ENCODE measurements at regions not wholly inside any gene's neighbourhood (a gene's known extent, or its start where the extent isn't known, plus 50 kb on each side); places are given as distances from the start of the nearest gene placed in this dataset.

DNA sequence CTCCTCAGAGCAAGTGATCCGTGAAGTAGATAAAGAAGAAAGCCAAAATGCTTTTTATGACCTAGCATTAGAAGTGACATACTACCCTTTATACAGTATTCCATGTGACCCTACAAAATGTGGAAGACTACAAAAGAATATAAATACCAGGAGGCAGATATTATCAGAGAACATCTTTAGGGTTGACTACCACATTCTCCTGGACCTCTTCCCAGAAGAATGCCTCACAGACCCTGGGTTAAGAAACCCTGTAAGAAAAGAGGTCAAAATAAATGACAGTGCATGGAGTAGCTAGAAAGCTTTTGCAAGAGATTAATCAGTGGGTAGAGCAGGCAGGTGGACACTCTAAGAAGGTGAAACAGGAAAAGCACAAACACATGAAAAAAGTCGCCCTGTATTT, 69.2 kb downstream of the FANCF start:
- no peak overlapping the region for H3K4me3 ChIP-seq (ENCODE audit: low read depth, low read length)
- ChIA-PET CTCF (no interaction called here), POLR2A (no interaction called here)
- TF ChIP-seq, protein P1, sequence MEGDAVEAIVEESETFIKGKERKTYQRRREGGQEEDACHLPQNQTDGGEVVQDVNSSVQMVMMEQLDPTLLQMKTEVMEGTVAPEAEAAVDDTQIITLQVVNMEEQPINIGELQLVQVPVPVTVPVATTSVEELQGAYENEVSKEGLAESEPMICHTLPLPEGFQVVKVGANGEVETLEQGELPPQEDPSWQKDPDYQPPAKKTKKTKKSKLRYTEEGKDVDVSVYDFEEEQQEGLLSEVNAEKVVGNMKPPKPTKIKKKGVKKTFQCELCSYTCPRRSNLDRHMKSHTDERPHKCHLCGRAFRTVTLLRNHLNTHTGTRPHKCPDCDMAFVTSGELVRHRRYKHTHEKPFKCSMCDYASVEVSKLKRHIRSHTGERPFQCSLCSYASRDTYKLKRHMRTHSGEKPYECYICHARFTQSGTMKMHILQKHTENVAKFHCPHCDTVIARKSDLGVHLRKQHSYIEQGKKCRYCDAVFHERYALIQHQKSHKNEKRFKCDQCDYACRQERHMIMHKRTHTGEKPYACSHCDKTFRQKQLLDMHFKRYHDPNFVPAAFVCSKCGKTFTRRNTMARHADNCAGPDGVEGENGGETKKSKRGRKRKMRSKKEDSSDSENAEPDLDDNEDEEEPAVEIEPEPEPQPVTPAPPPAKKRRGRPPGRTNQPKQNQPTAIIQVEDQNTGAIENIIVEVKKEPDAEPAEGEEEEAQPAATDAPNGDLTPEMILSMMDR (IDR thresholded peaks at IDR 0.05; ENCODE audit: insufficient read depth, low read depth, low read length) = no peak
- no peak for DNase-seq (ENCODE audit: low read depth)
- no peaks in the 10 kb centered on the region for H3K27me3 ChIP-seq (ENCODE audit: control insufficient read depth, insufficient read depth, low read length)
- no peaks in the 10 kb centered on the region for H3K36me3 ChIP-seq (ENCODE audit: control insufficient read depth, insufficient read depth, low read length)

DNA sequence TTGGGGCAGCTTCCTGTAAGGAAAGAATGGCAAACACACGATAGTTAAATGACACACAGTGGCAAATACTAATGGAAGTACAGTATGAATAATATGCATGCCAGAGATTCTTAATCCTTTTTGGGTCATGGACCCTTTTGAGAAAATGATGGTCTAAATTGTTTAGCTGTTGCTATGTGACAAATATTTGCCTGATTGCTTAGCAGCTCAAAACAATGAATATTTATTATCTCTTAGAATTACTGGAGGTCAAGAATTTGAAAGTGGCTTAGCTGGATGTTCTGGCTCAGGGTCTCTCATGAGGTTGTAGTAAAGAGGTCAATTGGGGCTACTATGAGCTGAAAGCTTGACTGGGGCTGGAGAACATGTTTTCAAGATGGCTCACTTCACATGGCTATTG, 69.7 kb downstream of the FANCF start:
- Histone ChIP-seq H3K36me3 (ENCODE audit: control insufficient read depth, insufficient read depth, low read length) (no peaks in the 10 kb centered on the region), H3K27me3 (ENCODE audit: control insufficient read depth, insufficient read depth, low read length) (no peaks in the 10 kb centered on the region), H3K4me3 (ENCODE audit: low read depth, low read length) (no peak overlapping the region)
- TF ChIP-seq, protein P1 (IDR thresholded peaks at IDR 0.05; ENCODE audit: insufficient read depth, low read depth, low read length) = no peak
- ChIA-PET CTCF (no interaction called here), POLR2A (no interaction called here)
- peak; percentile 3 for DNase-seq (ENCODE audit: low read depth)

DNA sequence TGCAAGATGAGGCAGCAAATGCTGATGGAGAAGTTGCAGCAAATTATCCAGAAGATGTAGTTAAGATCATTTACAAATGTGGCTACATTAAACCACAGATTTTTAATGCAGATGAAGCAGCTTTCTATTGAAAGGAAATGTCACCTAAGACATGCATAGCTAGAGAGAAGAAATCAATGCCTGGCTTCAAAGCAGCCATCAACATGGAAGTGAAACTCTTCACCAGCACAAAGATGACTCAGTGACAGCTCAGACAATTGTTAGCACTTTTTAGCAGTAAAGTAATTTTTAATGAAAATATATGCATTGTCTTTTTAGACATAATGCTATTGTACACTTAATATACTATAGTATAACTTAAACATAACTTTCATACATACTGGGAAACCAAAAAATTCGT, 71.4 kb downstream of the FANCF start:
- CTCF ChIA-PET = no interaction called here
- no peaks in the 10 kb centered on the region for H3K27me3 ChIP-seq (ENCODE audit: control insufficient read depth, insufficient read depth, low read length)
- TF ChIP-seq, protein P1 (IDR thresholded peaks at IDR 0.05; ENCODE audit: insufficient read depth, low read depth, low read length) = no peak
- DNase-seq (ENCODE audit: low read depth) = no peak
- H3K4me3 ChIP-seq (ENCODE audit: low read depth, low read length) = no peak overlapping the region
- no peaks in the 10 kb centered on the region for H3K36me3 ChIP-seq (ENCODE audit: control insufficient read depth, insufficient read depth, low read length)
- POLR2A ChIA-PET = no interaction called here

DNA sequence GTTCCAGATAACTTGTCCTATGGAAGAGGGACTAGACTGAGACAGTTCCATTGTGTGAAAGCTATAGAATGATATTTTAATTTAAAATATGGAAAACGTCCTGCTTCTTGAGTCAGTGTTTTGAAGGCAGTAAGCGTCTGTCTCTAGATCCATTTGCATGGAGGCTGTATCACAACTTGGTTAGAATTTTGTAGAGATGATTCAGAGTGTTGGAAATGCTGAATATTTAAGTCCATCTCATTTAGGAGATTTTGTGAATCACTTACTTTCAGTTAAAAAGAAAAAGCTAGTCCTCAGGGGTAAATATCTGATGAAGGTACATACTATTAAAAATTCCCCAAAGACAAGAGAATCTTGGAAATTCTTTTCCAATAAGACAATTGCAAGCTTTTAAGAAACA, 72.7 kb downstream of the FANCF start:
- H3K36me3 ChIP-seq (ENCODE audit: control insufficient read depth, insufficient read depth, low read length) = no peaks in the 10 kb centered on the region
- no peak overlapping the region for H3K4me3 ChIP-seq (ENCODE audit: low read depth, low read length)
- ChIA-PET CTCF (interaction anchor here (0.9 kb wide), 1 partner anchor 12 kb away, joined by 3 read pairs; no protein-coding TSS in a partner anchor), POLR2A (no interaction called here)
- DNase-seq (ENCODE audit: low read depth) = no peak
- no peaks in the 10 kb centered on the region for H3K27me3 ChIP-seq (ENCODE audit: control insufficient read depth, insufficient read depth, low read length)
- TF ChIP-seq, protein P1 (IDR thresholded peaks at IDR 0.05; ENCODE audit: insufficient read depth, low read depth, low read length) = no peak

DNA sequence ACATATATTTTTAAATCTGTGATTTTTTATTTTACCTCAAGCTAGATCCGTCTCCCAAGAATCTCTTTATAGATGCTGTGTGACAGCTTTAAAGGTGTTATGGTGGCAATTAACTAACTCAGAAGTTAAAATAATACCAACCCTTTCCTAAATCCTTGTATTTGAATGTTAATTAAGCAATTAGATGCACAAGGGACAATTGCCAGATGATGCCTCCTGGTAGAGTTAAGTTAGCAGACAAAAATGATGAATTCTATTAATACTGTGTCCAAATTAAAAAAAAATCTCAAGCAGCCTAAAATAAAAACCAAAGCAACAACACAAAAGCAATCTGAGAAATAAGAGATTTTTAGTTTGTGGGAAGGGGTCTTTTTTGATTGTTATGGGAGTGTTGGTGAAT, 78.9 kb downstream of the FANCF start:
- Histone ChIP-seq H3K27me3 (ENCODE audit: control insufficient read depth, insufficient read depth, low read length) (no peaks in the 10 kb centered on the region), H3K4me3 (ENCODE audit: low read depth, low read length) (no peak overlapping the region), H3K36me3 (ENCODE audit: control insufficient read depth, insufficient read depth, low read length) (no peaks in the 10 kb centered on the region)
- ChIA-PET POLR2A (no interaction called here), CTCF (no interaction called here)
- TF ChIP-seq, protein P1 (IDR thresholded peaks at IDR 0.05; ENCODE audit: insufficient read depth, low read depth, low read length) = no peak
- no peak for DNase-seq (ENCODE audit: low read depth)

All from BJ (cell line).